Ovary (tissue), 7 donors: ENCODE measurements at regions not wholly inside any gene's neighbourhood (a gene's known extent, or its start where the extent isn't known, plus 50 kb on each side); places are given as distances from the start of the nearest gene placed in this dataset.

ENCODE experiments used
- DNase-seq, 5 donors: peaks; one replicate each; pipeline ENCODE4 v3.0.0-alpha.2; 2019 to 2020
- H3K27ac ChIP-seq, 2 donors: fragments of 200-600 bp; one replicate each; pipeline versions ENCODE4 v1.5.1 to v1.8.0; 2019 to 2022
- H3K27me3 ChIP-seq: fragments of 200-600 bp; one replicate; pipeline ENCODE4 v1.8.0; 2022
- H3K36me3 ChIP-seq: fragments of 200-600 bp; sonication (generic); one replicate; pipeline ENCODE4 v1.5.1; 2019
- H3K4me1 ChIP-seq: one replicate; pipeline ENCODE4 v1.8.1; 2013; ENCODE audit warnings: mild to moderate bottlenecking, moderate library complexity; ENCODE audit not compliant: insufficient read depth
- H3K4me3 ChIP-seq: fragments of 200-600 bp; sonication (generic); one replicate; pipeline ENCODE4 v1.5.1; 2017
- H3K9me3 ChIP-seq, 2 donors: fragments of 200-600 bp in 1 of 2; sonication (generic) in 1 of 2; one replicate each; pipeline versions ENCODE4 v1.5.1 to v1.8.1; 2013 to 2019; ENCODE audit warnings: mild to moderate bottlenecking in 1 of 2, moderate library complexity in 1 of 2
- CTCF ChIP-seq, 3 donors: fragments of 450-650 bp in 2 of 3; fragments of 200-600 bp in 1 of 3; IDR thresholded peaks; one replicate each; pipeline versions ENCODE4 v1.5.1 to v1.8.0; 2016 to 2022; ENCODE audit warnings: antibody characterized with exemption in 3 of 3, mild to moderate bottlenecking in 1 of 3
- EP300 ChIP-seq: sonication (generic); formaldehyde crosslinking; IDR thresholded peaks from one replicate; pipeline ENCODE4 v1.6.1; 2017; ENCODE audit warnings: antibody characterized with exemption
- POLR2A ChIP-seq: fragments of 450-650 bp; IDR thresholded peaks from one replicate; pipeline ENCODE4 v1.6.1; 2017; ENCODE audit warnings: antibody characterized with exemption, mild to moderate bottlenecking, moderate library complexity
- WGBS, 3 donors: extraction: QIAGEN DNeasy Blood & Tissue Kit in 1 of 3; methylation state at CpG; one replicate each; pipeline versions ENCODE4 v1.1.5 to v1.1.7; 2013 to 2017; 5-methylcytosine and 5-hydroxymethylcytosine counted together
- intact Hi-C, 4 donors: fragments of 100-400 bp; cut with DNase I; formaldehyde crosslinking; loops; one replicate each; pipeline versions ENCODE4 v1.11.0 to v1.15.1; 2022 to 2023
- donor health status: DM: no; HTN: no; CAD: no; lungs with moderate emphysema.
- donor health status: DM: no; HTN: no; CAD: no.
- donor health status: Bipolar disorder and iron deficiency.
- donor health status: DM: no; HTN: no; CAD: no.
- donor health status: DM: yes; HTN: yes; CAD: no.

GRCh38 chr18:78448106-78448505 is 531.5 kb upstream of the SALL3 start:
- no peak for DNase-seq
- Histone ChIP-seq H3K27me3 (no peaks in the 10 kb centered on the region), H3K4me1 (no peaks in the 10 kb centered on the region), H3K27ac (no peak overlapping the region), H3K36me3 (no peaks in the 10 kb centered on the region), H3K9me3 (no peaks in the 10 kb centered on the region), H3K4me3 (no peak overlapping the region)
- intact Hi-C loops: no loop called here
- TF ChIP-seq CTCF (IDR thresholded peaks at IDR 0.05): no peak
- TF ChIP-seq EP300: no peak
- TF ChIP-seq POLR2A: no peak
- WGBS, 3 donors: 55 to 72% (median 69%) methylated on average over 5 of the region's 5 CpGs

- H3K4me3 ChIP-seq: no peak overlapping the region
- no peaks in the 10 kb centered on the region for H3K4me1 ChIP-seq
- H3K27ac ChIP-seq: no peak overlapping the region
- intact Hi-C loops: no loop called here
- DNase-seq: no peak
- no peaks in the 10 kb centered on the region for H3K36me3 ChIP-seq
- H3K27me3 ChIP-seq: no peaks in the 10 kb centered on the region
- H3K9me3 ChIP-seq: no peaks in the 10 kb centered on the region
- TF ChIP-seq POLR2A (no peak), CTCF (IDR thresholded peaks at IDR 0.05) (no peak), EP300 (no peak)
- 90 to 96% (median 91%) methylated on average over 3 of the region's 3 CpGs for WGBS, 3 donors
Observed at GRCh38 chr18:78448591-78448990, 531.0 kb upstream of the SALL3 start.

GRCh38 chr18:78454221-78454620 is 525.4 kb upstream of the SALL3 start:
- no peak overlapping the region for H3K4me3 ChIP-seq
- no peak for TF ChIP-seq POLR2A
- no peak for TF ChIP-seq CTCF (IDR thresholded peaks at IDR 0.05)
- no peak for TF ChIP-seq EP300
- no peaks in the 10 kb centered on the region for H3K27me3 ChIP-seq
- no peaks in the 10 kb centered on the region for H3K36me3 ChIP-seq
- no peak for DNase-seq
- no peaks in the 10 kb centered on the region for H3K4me1 ChIP-seq
- intact Hi-C loops: no loop called here
- no peak overlapping the region for H3K27ac ChIP-seq
- H3K9me3 ChIP-seq: peaks cover 0 to 3% of the 10 kb centered on the region in 2 donors
- 62 to 83% (median 73%) methylated on average over 9 of the region's 9 CpGs for WGBS, 3 donors

GRCh38 chr18:78455386-78455785 is 524.2 kb upstream of the SALL3 start:
- Histone ChIP-seq H3K4me1 (no peaks in the 10 kb centered on the region), H3K4me3 (no peak overlapping the region), H3K36me3 (no peaks in the 10 kb centered on the region), H3K9me3 (peaks cover 0 to 3% of the 10 kb centered on the region in 2 donors), H3K27me3 (no peaks in the 10 kb centered on the region), H3K27ac (no peak overlapping the region)
- DNase-seq: no peak
- intact Hi-C loops: no loop called here
- TF ChIP-seq EP300 (no peak), POLR2A (no peak), CTCF (IDR thresholded peaks at IDR 0.05) (no peak)
- 79 to 95% (median 90%) methylated on average over 5 of the region's 5 CpGs for WGBS, 3 donors

GRCh38 chr18:78457011-78457410 is 522.6 kb upstream of the SALL3 start:
- TF ChIP-seq POLR2A (no peak), CTCF (IDR thresholded peaks at IDR 0.05) (no peak), EP300 (no peak)
- H3K27ac ChIP-seq: no peak overlapping the region
- DNase-seq: no peak
- peaks cover 0 to 3% of the 10 kb centered on the region in 2 donors for H3K9me3 ChIP-seq
- H3K27me3 ChIP-seq: no peaks in the 10 kb centered on the region
- no peaks in the 10 kb centered on the region for H3K4me1 ChIP-seq
- 67 to 77% (median 76%) methylated on average over 13 of the region's 13 CpGs for WGBS, 3 donors
- no peak overlapping the region for H3K4me3 ChIP-seq
- intact Hi-C loops: no loop called here
- H3K36me3 ChIP-seq: no peaks in the 10 kb centered on the region
